ENCODE measurements at regions not wholly inside any gene's neighbourhood (a gene's known extent, or its start where the extent isn't known, plus 50 kb on each side); places are given as distances from the start of the nearest gene placed in this dataset.
"Not testable (repeated sequence)": the region's sequence is repeated elsewhere in the genome, so short reads cannot be mapped to it uniquely, and the experiment has no call there.

DNA sequence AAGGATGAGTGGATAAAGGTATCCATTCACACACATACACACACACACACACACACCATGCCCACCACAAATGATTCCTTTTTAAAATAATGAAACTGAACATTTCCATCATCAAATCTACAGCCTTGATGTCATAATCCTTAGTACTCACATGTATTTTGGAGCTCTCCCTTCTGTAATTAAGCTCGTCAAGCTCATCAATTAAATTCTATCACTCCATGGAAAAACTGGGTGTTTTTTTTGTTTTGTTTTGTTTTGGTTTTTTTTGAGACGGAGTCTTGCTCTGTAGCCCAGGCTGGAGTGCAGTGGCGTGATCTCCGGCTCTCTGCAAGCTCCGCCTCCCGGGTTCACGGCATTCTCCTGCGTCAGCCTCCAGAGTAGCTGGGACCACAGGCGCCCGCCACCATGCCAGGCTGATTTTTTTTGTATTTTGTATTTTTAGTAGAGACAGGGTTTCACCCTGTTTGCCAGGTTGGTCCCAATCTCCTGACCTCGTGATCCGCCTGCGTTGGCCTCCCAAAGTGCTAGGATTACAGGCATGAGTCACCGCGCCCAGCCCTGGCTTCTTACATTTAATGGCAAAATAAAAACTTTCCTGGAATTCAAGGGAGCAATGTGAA lies 78.6 kb upstream of the RGPD4 start:
- Histone ChIP-seq H3K79me2 (ENCODE audit: insufficient read depth, low read depth) (no peaks in the 10 kb centered on the region), H4K20me1 (ENCODE audit: insufficient read depth) (no peaks in the 10 kb centered on the region), H3K27ac (no peak overlapping the region), H2AFZ (ENCODE audit: low read depth) (no peak overlapping the region), H3K27me3 (ENCODE audit: insufficient read depth, low read depth) (no peaks in the 10 kb centered on the region), H3K4me2 (no peak overlapping the region), H3K4me3 (IDR thresholded peaks at IDR 0.05; ENCODE audit: insufficient read depth, low read depth, low read length) (no peak overlapping the region), H3K9ac (no peak overlapping the region), H3K36me3 (ENCODE audit: insufficient read depth) (no peaks in the 10 kb centered on the region), H3K4me1 (ENCODE audit: low read depth, poor library complexity, severe bottlenecking) (no peaks in the 10 kb centered on the region)
- TF ChIP-seq, protein P1, sequence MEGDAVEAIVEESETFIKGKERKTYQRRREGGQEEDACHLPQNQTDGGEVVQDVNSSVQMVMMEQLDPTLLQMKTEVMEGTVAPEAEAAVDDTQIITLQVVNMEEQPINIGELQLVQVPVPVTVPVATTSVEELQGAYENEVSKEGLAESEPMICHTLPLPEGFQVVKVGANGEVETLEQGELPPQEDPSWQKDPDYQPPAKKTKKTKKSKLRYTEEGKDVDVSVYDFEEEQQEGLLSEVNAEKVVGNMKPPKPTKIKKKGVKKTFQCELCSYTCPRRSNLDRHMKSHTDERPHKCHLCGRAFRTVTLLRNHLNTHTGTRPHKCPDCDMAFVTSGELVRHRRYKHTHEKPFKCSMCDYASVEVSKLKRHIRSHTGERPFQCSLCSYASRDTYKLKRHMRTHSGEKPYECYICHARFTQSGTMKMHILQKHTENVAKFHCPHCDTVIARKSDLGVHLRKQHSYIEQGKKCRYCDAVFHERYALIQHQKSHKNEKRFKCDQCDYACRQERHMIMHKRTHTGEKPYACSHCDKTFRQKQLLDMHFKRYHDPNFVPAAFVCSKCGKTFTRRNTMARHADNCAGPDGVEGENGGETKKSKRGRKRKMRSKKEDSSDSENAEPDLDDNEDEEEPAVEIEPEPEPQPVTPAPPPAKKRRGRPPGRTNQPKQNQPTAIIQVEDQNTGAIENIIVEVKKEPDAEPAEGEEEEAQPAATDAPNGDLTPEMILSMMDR (conservative IDR thresholded peaks at IDR 0.05; ENCODE audit: low read depth, low read length), result no peak

DNA sequence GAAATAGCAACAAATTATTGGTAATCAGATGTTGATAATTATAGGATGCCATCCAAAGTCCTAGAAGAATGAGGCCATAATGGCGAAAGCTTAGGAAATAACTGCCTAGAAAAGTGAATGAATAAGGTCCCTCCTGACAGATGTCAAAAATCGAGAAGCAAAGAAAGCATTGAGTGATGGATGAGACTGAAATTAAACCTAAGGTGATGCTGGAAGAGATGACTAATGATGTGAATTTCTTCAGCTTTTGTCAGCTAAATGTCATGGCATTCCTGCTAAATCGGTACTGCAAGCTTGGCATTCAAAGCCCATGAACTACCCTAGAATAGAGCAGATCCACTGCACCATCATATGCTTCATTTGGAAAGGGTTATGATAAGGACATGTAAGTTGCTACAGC lies 74.8 kb upstream of the RGPD4 start:
- Histone ChIP-seq H2AFZ (ENCODE audit: low read depth) (no peak overlapping the region), H4K20me1 (ENCODE audit: insufficient read depth) (no peaks in the 10 kb centered on the region), H3K4me3 (IDR thresholded peaks at IDR 0.05; ENCODE audit: insufficient read depth, low read depth, low read length) (no peak overlapping the region), H3K27me3 (ENCODE audit: insufficient read depth, low read depth) (no peaks in the 10 kb centered on the region), H3K27ac (no peak overlapping the region), H3K79me2 (ENCODE audit: insufficient read depth, low read depth) (no peaks in the 10 kb centered on the region), H3K4me2 (no peak overlapping the region), H3K36me3 (ENCODE audit: insufficient read depth) (no peaks in the 10 kb centered on the region), H3K4me1 (ENCODE audit: low read depth, poor library complexity, severe bottlenecking) (no peaks in the 10 kb centered on the region), H3K9ac (no peak overlapping the region)
- TF ChIP-seq, protein P1 (conservative IDR thresholded peaks at IDR 0.05; ENCODE audit: low read depth, low read length), result no peak

DNA sequence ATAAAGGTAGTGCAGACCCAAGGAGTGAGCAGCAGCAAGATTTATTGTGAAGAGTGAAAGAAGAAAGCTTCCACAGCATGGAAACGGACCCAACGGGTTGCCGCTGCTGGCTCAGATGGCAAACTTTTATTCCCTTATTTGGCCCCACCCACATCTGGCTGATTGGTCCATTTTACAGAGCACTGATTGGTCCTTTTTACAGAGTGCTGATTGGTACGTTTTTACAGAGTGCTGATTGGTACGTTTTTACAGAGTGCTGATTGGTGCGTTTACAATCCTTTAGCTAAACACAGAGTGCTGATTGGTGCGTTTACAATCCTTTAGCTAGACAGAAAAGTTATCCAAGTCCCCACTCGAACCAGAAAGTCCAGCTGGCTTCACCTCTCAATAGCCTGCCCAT lies 72.9 kb upstream of the RGPD4 start:
- not testable (repeated sequence) for H3K9ac ChIP-seq; H4K20me1 ChIP-seq (ENCODE audit: insufficient read depth); H2AFZ ChIP-seq (ENCODE audit: low read depth); H3K27ac ChIP-seq; H3K4me1 ChIP-seq (ENCODE audit: low read depth, poor library complexity, severe bottlenecking); H3K4me3 ChIP-seq (IDR thresholded peaks at IDR 0.05; ENCODE audit: insufficient read depth, low read depth, low read length); H3K27me3 ChIP-seq (ENCODE audit: insufficient read depth, low read depth); H3K79me2 ChIP-seq (ENCODE audit: insufficient read depth, low read depth); H3K36me3 ChIP-seq (ENCODE audit: insufficient read depth); H3K4me2 ChIP-seq

DNA sequence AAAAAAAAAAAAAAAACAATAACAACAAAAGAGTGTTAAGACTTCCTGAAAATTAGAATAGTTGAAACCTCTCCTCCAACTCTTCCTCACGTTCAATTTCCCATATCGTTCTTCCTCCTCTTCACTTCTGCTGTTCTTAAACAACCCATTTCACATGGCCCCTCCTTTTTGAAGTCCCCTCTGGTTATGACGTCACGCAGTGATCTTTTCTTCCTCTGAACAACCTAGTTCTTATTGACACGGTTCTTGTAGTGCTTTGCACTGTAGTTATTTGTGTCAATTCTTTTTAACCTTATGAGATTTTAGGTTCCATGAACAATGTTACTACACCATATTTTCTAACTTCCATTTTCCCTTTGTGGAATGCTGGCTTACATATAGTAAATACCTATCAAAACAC lies 69.5 kb upstream of the RGPD4 start:
- Histone ChIP-seq H4K20me1 (ENCODE audit: insufficient read depth) (no peaks in the 10 kb centered on the region), H3K36me3 (ENCODE audit: insufficient read depth) (no peaks in the 10 kb centered on the region), H2AFZ (ENCODE audit: low read depth) (no peak overlapping the region), H3K27ac (no peak overlapping the region), H3K4me3 (IDR thresholded peaks at IDR 0.05; ENCODE audit: insufficient read depth, low read depth, low read length) (no peak overlapping the region), H3K9ac (no peak overlapping the region), H3K4me1 (ENCODE audit: low read depth, poor library complexity, severe bottlenecking) (no peaks in the 10 kb centered on the region), H3K27me3 (ENCODE audit: insufficient read depth, low read depth) (no peaks in the 10 kb centered on the region), H3K79me2 (ENCODE audit: insufficient read depth, low read depth) (no peaks in the 10 kb centered on the region), H3K4me2 (no peak overlapping the region)
- TF ChIP-seq, protein P1 (conservative IDR thresholded peaks at IDR 0.05; ENCODE audit: low read depth, low read length), result no peak

DNA sequence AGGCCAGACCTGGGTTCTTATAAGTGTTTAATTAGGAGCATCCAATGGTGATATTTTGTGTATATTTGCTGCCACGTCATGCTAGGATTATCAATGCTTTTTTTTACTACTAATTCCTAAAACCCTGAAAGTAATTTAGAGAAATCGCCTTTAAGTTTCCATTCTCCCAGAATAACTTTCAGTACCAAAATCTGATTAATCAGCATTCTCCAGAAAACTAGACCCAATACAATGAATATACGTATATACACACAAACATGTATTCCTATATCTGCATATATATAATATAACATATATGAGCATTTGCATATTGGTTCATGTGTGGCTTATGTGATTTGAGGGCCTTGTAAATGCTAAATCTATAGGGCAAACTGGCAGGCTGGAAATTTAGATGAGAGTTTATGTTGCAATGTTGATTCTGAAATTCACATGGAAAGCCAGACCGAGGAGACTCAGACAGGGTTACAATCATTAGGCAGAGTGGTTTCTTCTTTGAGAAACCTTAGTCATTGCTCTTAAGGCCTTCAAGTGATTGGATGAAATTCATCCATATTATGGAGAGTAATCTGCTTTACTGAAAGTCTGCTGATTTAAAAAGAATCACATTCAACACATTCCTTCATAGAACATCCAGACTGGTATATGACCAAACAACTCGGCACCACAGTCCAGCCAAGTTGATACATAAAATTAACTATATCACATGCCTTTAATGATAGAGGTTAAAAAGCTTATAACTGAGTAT lies 65.9 kb upstream of the RGPD4 start:
- H3K27me3 ChIP-seq (ENCODE audit: insufficient read depth, low read depth), result no peaks in the 10 kb centered on the region
- TF ChIP-seq, protein P1 (conservative IDR thresholded peaks at IDR 0.05; ENCODE audit: low read depth, low read length), result no peak
- H3K4me1 ChIP-seq (ENCODE audit: low read depth, poor library complexity, severe bottlenecking), result no peaks in the 10 kb centered on the region
- H3K9ac ChIP-seq, result no peak overlapping the region
- no peak overlapping the region for H2AFZ ChIP-seq (ENCODE audit: low read depth)
- no peaks in the 10 kb centered on the region for H4K20me1 ChIP-seq (ENCODE audit: insufficient read depth)
- no peak overlapping the region for H3K4me2 ChIP-seq
- no peak overlapping the region for H3K4me3 ChIP-seq (IDR thresholded peaks at IDR 0.05; ENCODE audit: insufficient read depth, low read depth, low read length)
- no peak overlapping the region for H3K27ac ChIP-seq
- H3K36me3 ChIP-seq (ENCODE audit: insufficient read depth), result no peaks in the 10 kb centered on the region
- H3K79me2 ChIP-seq (ENCODE audit: insufficient read depth, low read depth), result no peaks in the 10 kb centered on the region
